GM19372 (cell line): ENCODE measurements at regions not wholly inside any gene's neighbourhood (a gene's known extent, or its start where the extent isn't known, plus 50 kb on each side); places are given as distances from the start of the nearest gene placed in this dataset.
"Not testable (repeated sequence)": the region's sequence is repeated elsewhere in the genome, so short reads cannot be mapped to it uniquely, and the experiment has no call there.

ENCODE experiments used
- ATAC-seq: cut with Tn5 transposase; IDR thresholded peaks from one replicate; pipeline ENCODE4 v1.9.1; 2021; ENCODE audit warnings: mild to moderate bottlenecking, low read depth, moderate library complexity; ENCODE audit not compliant: unreplicated experiment

- ATAC-seq = no peak
Measured at GRCh38 chr12:46884362-46884761, 58.6 kb upstream of the SLC38A4 start.

GRCh38 chr12:46886541-46887041, 60.8 kb upstream of the SLC38A4 start:
- no peak for ATAC-seq

- no peak for ATAC-seq
Measured at GRCh38 chr12:46887870-46888269, 62.1 kb upstream of the SLC38A4 start.

DNA sequence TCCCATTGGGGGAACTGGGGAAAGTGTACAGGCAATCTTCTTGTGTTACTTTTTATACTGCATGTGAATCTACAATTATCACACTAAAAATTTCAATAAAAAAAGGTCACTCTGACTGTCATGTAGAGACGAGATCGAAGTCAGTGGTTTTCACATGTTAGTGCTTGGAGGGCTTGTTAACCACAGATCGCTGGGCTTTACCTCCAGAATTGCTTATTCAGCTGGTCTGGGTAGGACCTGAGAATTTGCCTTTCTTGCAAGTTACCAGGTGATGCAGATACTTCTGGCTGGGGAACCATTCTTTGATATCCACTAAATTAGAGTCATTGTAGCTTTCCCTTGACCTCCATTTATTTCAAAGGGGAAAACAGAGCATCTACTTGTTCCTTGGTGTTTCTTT, 62.8 kb upstream of the SLC38A4 start:
- no peak for ATAC-seq

- no peak for ATAC-seq
Measured at GRCh38 chr12:46891306-46891705, 65.5 kb upstream of the SLC38A4 start.

- ATAC-seq = no peak
Measured at GRCh38 chr12:46892034-46892705, 66.4 kb upstream of the SLC38A4 start.

GRCh38 chr12:46892887-46893286, 67.1 kb upstream of the SLC38A4 start:
- ATAC-seq = no peak

DNA sequence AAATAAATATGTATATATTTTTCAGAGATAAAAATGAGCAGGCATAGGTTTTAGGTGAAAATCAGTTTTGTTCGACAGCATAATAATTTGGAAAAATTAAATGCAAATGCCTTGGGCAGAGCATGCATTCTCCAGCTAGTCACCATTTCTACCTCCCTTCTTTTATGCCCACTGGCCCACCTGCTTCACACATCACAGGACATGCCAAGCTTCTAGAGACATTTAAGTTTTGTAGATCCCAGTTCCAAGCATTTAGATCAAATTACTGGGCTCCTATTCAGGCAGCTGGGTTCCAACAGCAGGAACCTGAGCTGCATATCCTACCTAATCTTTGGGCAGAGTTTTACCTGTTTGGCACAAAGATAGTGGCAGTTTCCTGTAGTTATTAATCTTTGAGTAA, 67.6 kb upstream of the SLC38A4 start:
- no peak for ATAC-seq

DNA sequence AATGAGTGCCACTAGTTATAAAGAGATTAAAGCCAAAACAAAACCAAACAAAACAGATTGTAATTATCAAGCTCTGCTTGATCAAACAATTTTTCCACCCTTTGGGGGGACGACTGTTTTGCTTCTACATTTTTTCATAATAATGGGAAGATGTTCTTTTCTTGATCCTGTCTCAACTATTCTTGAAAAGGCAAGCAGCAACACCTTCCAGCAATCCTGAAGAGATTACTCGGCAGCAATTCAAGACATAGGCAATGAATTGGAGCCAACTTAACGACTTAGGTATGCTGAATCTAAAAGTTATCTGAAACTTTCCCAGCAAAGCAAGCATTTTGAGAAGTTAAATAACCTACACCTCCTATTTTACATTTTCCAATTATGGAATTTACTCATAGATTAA, 69.9 kb upstream of the SLC38A4 start:
- ATAC-seq = no peak

- no peak for ATAC-seq
Measured at GRCh38 chr12:46896680-46897079, 70.9 kb upstream of the SLC38A4 start.

- ATAC-seq = no peak
Measured at GRCh38 chr12:46898152-46898931, 72.5 kb upstream of the SLC38A4 start.

GRCh38 chr12:46898989-46899388, 73.2 kb upstream of the SLC38A4 start:
- ATAC-seq = no peak

DNA sequence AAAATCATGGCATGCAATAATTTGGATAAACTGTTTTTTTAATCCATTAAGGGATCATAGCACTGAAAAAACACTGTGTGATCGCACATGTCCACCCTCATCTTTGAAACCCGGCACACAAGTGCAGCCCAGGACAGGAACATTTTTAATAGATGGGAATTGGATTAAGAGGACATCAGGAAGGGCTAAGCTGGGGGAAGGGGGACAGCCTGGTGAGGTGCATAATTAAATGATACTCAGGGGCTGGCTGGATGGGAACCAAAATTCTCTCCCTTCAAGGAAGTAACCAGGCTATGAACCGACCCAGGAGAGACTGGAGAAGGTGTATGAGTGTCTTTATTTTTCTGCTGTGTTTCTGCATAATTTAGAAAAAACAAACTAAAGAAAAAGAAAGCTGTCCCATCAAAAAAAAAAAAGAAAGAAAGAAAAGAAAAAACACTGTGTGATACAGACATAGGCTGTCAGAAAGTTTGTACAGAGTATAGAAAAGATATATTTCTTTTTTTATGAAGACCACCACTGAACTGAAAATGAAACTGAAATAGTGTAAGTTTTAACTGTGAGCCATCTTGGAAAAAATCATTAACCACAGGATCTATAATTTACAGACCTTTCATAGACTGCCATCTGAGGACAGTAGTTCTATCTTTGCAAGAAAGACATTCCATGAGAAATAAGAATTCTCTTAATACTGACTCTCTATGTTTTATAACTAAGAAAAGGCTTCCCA, 75.1 kb upstream of the SLC38A4 start:
- no peak for ATAC-seq

DNA sequence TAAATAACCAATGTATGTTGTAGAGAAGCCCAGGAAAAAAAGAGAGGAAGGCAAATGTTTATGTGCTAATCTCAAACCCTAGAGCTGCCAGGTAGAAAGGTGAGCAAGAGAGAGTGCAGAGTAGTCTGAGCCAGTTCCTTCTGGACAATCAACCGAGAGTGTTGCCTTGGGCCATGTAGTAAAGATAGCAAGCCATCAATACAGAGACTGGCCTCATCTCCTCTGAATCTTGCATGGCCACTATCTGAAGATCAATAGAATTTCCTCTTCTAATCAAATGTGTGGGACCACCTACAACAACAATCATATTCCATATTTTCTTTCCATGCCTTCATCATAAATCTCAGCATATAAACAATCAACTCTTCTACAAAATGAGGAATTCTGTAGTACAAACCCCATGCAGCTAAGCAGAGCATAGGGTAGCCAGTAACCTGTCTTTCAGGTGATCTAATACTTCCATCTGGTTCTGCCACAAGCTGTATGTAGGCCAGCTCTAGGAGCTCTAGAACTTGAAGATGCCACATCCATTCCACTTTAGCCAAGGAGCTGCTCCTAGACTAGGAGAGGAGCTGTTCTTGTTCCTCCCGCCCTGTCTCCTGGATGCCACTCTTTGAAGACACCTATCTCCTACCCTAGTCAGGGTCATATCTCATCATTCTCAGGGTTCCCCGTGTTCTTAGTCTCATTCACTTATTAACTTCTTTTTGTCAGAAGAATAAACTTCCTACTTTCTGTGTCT, 75.8 kb upstream of the SLC38A4 start:
- no peak for ATAC-seq

DNA sequence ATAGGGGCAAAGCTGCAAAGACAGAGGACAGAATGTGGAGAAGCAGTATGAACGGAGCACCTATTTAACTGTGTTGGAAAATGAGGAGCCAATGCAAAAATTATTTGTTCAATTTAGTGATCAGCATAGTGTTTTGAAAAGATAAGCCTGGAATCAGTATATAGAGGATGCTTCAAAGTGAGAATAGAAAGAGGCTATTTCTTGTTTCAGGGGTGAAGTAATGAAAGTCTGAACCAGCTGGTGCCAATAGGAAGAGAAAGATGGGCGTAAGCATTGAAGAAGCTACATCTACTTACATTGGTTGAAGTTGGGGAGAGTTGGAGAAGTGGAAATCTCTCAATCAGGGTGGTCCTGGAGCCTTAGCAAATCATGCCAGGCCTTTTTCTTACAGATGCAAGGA, 77.3 kb upstream of the SLC38A4 start:
- no peak for ATAC-seq

GRCh38 chr12:46904406-46905238, 78.8 kb upstream of the SLC38A4 start:
- ATAC-seq = no peak

GRCh38 chr12:46905239-46905627, 79.4 kb upstream of the SLC38A4 start:
- not testable (repeated sequence) for ATAC-seq

GRCh38 chr12:46907791-46908190, 82.0 kb upstream of the SLC38A4 start:
- no peak for ATAC-seq

- ATAC-seq = no peak
Measured at GRCh38 chr12:46908236-46908935, 82.6 kb upstream of the SLC38A4 start.
